ENCODE measurements at regions not wholly inside any gene's neighbourhood (a gene's known extent, or its start where the extent isn't known, plus 50 kb on each side); places are given as distances from the start of the nearest gene placed in this dataset.

- TF ChIP-seq REST (IDR thresholded peaks at IDR 0.05; ENCODE audit: insufficient read depth in 1 of 2, low read depth in 2 of 2, low read length in 2 of 2) (no peak), TAF1 (IDR thresholded peaks at IDR 0.05; ENCODE audit: borderline replicate concordance, insufficient read depth, low read length) (no peak), POLR2AphosphoS5 (IDR thresholded peaks at IDR 0.05; ENCODE audit: low read depth, low read length) (no peak)
These were observed 134.0 kb downstream of the FOXL1 start for GRCh38 chr16:86712158-86713009.
